Neural progenitor cell (in vitro differentiated cells): ENCODE measurements at regions not wholly inside any gene's neighbourhood (a gene's known extent, or its start where the extent isn't known, plus 50 kb on each side); places are given as distances from the start of the nearest gene placed in this dataset.

Experiments
- DNase-seq: peaks from one replicate; pipeline ENCODE4 v3.0.0-alpha.2; 2016; ENCODE audit warnings: low spot score
- H2AFZ ChIP-seq: fragments of 200-600 bp; sonication (generic); replicated peaks from 2 replicates; pipeline ENCODE4 v1.6.1; 2016; ENCODE audit warnings: antibody characterized with exemption
- H3F3A ChIP-seq: fragments of 200-600 bp; sonication (generic); 2 replicates; pipeline ENCODE4 v1.6.1; 2016; ENCODE audit warnings: antibody characterized with exemption, low read depth
- H3K27ac ChIP-seq: fragments of 200-600 bp; sonication (generic); 2 replicates; pipeline ENCODE4 v1.5.1; 2016; ENCODE audit warnings: mild to moderate bottlenecking
- H3K27me3 ChIP-seq: fragments of 200-600 bp; sonication (generic); 2 replicates; pipeline ENCODE4 v1.6.1; 2016; ENCODE audit warnings: mild to moderate bottlenecking, moderate library complexity
- H3K36me3 ChIP-seq: fragments of 200-600 bp; sonication (generic); 2 replicates; pipeline ENCODE4 v1.5.1; 2016
- H3K4me1 ChIP-seq: fragments of 200-600 bp; sonication (generic); 2 replicates; pipeline ENCODE4 v1.6.1; 2016; ENCODE audit warnings: mixed run types
- H3K4me2 ChIP-seq: fragments of 200-600 bp; sonication (generic); 2 replicates; pipeline ENCODE4 v1.6.1; 2016
- H3K4me3 ChIP-seq: fragments of 200-600 bp; sonication (generic); 2 replicates; pipeline ENCODE4 v1.5.1; 2016
- H3K79me2 ChIP-seq: fragments of 200-600 bp; sonication (generic); 2 replicates; pipeline ENCODE4 v1.6.1; 2016; ENCODE audit warnings: low read depth
- H3K9ac ChIP-seq: fragments of 200-600 bp; sonication (generic); 2 replicates; pipeline ENCODE4 v1.6.1; 2016
- H3K9me3 ChIP-seq: fragments of 200-600 bp; sonication (generic); 2 replicates; pipeline ENCODE4 v1.5.1; 2016; ENCODE audit warnings: low read depth
- H4K20me1 ChIP-seq: fragments of 200-600 bp; sonication (generic); 2 replicates; pipeline ENCODE4 v1.6.1; 2016; ENCODE audit warnings: low read depth
- H3K27ac Mint-ChIP-seq: 3 replicates; pipeline ENCODE4 v1.8.0; 2021; ENCODE audit warnings: mixed read lengths
- H3K27me3 Mint-ChIP-seq: 2 replicates; pipeline ENCODE4 v1.8.0; 2022; ENCODE audit warnings: low read depth, mild to moderate bottlenecking, inconsistent platforms, moderate library complexity, mixed read lengths; ENCODE audit not compliant: insufficient read depth
- H3K36me3 Mint-ChIP-seq: 3 replicates; pipeline ENCODE4 v1.8.0; 2021; ENCODE audit warnings: mixed read lengths
- H3K4me1 Mint-ChIP-seq: 3 replicates; pipeline ENCODE4 v1.8.0; 2021; ENCODE audit warnings: mixed read lengths
- H3K4me3 Mint-ChIP-seq: 3 replicates; pipeline ENCODE4 v1.8.0; 2021; ENCODE audit warnings: mild to moderate bottlenecking, moderate library complexity, mixed read lengths
- H3K9me3 Mint-ChIP-seq: 3 replicates; pipeline ENCODE4 v1.8.0; 2020; ENCODE audit warnings: mixed read lengths
- EZH2 ChIP-seq: fragments of 200-600 bp; sonication (generic); IDR thresholded peaks from 2 replicates; pipeline ENCODE4 v1.6.1; 2017; ENCODE audit warnings: antibody characterized with exemption, mild to moderate bottlenecking, moderate library complexity
- EZH2phosphoT487 ChIP-seq: fragments of 200-600 bp; sonication (generic); IDR thresholded peaks from 2 replicates; pipeline ENCODE4 v1.6.1; 2017; ENCODE audit warnings: antibody characterized with exemption
- TF ChIP-seq, protein P1 (sequence below): fragments of 200-600 bp; sonication (generic); IDR thresholded peaks from 2 replicates; pipeline ENCODE4 v1.5.1; 2017; ENCODE audit warnings: antibody characterized with exemption, mild to moderate bottlenecking

DNA sequence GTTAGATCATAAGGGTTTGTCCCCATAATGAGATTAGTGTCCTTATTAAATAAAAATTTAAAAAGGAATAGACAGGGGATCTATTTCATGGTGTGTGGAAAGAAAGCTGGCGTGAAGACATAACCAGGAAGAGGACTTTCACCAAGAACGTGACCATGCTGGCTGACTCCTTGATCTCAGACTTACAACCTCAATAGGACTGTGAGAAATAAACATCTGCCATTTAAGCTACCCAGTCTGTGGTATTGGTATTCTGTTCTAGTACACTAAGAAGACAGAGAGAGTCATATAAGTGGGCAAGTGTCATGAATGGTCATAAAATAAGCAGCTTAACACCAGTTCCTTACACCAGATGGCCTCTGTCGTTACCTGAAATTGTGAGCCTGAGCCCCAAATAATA, 259.4 kb upstream of the CCNG1 start:
- no peaks in the 10 kb centered on the region for H3K9me3 ChIP-seq
- peaks cover 11% of the 10 kb centered on the region for H3F3A ChIP-seq
- no peaks in the 10 kb centered on the region for H3K79me2 ChIP-seq
- no peaks in the 10 kb centered on the region for H3K9me3 Mint-ChIP-seq
- no peak overlapping the region for H3K27ac ChIP-seq
- no peak overlapping the region for H3K4me3 ChIP-seq
- DNase-seq = no peak
- H3K36me3 ChIP-seq = no peaks in the 10 kb centered on the region
- no peaks in the 10 kb centered on the region for H3K36me3 Mint-ChIP-seq
- H3K4me2 ChIP-seq = peak overlapping the region; percentile 5
- no peaks in the 10 kb centered on the region for H3K27me3 ChIP-seq
- no peaks in the 10 kb centered on the region for H4K20me1 ChIP-seq
- no peak overlapping the region for H3K4me3 Mint-ChIP-seq
- no peak overlapping the region for H3K9ac ChIP-seq
- peaks cover 5% of the 10 kb centered on the region for H3K4me1 Mint-ChIP-seq
- H2AFZ ChIP-seq = no peak overlapping the region
- peaks cover 5% of the 10 kb centered on the region for H3K27me3 Mint-ChIP-seq
- no peak for TF ChIP-seq EZH2
- TF ChIP-seq, protein P1, sequence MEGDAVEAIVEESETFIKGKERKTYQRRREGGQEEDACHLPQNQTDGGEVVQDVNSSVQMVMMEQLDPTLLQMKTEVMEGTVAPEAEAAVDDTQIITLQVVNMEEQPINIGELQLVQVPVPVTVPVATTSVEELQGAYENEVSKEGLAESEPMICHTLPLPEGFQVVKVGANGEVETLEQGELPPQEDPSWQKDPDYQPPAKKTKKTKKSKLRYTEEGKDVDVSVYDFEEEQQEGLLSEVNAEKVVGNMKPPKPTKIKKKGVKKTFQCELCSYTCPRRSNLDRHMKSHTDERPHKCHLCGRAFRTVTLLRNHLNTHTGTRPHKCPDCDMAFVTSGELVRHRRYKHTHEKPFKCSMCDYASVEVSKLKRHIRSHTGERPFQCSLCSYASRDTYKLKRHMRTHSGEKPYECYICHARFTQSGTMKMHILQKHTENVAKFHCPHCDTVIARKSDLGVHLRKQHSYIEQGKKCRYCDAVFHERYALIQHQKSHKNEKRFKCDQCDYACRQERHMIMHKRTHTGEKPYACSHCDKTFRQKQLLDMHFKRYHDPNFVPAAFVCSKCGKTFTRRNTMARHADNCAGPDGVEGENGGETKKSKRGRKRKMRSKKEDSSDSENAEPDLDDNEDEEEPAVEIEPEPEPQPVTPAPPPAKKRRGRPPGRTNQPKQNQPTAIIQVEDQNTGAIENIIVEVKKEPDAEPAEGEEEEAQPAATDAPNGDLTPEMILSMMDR = no peak
- no peak for TF ChIP-seq EZH2phosphoT487
- H3K27ac Mint-ChIP-seq = no peak overlapping the region
- H3K4me1 ChIP-seq = peaks cover 20% of the 10 kb centered on the region

DNA sequence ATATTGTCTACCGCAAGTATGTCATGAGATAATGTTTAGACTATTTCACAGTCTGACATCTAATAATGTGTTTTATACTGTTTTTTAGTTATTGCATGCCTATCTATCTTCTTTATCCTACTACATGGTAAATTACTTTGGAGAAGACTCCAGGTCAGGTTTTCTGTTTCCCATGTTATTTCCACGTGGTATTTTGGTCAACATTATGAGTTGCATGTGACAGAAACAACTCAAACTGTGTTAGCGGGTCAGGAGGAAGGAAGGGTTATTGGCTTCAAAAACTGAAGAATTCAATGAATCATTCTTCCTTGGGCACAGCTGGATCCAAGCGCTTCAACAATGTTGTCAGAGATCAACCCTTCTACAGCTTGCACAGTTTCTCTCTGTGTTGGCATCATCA, 252.1 kb upstream of the CCNG1 start:
- TF ChIP-seq, protein P1 = no peak
- TF ChIP-seq EZH2 (no peak), EZH2phosphoT487 (no peak)
- Histone ChIP-seq H3K4me3 (no peak overlapping the region), H3K4me1 (no peaks in the 10 kb centered on the region), H3K27me3 (no peaks in the 10 kb centered on the region), H4K20me1 (no peaks in the 10 kb centered on the region), H3K9me3 (no peaks in the 10 kb centered on the region), H3K4me2 (no peak overlapping the region), H3K36me3 (no peaks in the 10 kb centered on the region), H2AFZ (no peak overlapping the region), H3K9ac (no peak overlapping the region), H3F3A (no peaks in the 10 kb centered on the region), H3K27ac (no peak overlapping the region), H3K79me2 (no peaks in the 10 kb centered on the region)
- H3K27me3 Mint-ChIP-seq = peaks cover 4% of the 10 kb centered on the region
- H3K36me3 Mint-ChIP-seq = no peaks in the 10 kb centered on the region
- DNase-seq = no peak
- peaks cover 10% of the 10 kb centered on the region for H3K9me3 Mint-ChIP-seq
- H3K27ac Mint-ChIP-seq = no peak overlapping the region
- H3K4me3 Mint-ChIP-seq = no peak overlapping the region
- no peaks in the 10 kb centered on the region for H3K4me1 Mint-ChIP-seq

DNA sequence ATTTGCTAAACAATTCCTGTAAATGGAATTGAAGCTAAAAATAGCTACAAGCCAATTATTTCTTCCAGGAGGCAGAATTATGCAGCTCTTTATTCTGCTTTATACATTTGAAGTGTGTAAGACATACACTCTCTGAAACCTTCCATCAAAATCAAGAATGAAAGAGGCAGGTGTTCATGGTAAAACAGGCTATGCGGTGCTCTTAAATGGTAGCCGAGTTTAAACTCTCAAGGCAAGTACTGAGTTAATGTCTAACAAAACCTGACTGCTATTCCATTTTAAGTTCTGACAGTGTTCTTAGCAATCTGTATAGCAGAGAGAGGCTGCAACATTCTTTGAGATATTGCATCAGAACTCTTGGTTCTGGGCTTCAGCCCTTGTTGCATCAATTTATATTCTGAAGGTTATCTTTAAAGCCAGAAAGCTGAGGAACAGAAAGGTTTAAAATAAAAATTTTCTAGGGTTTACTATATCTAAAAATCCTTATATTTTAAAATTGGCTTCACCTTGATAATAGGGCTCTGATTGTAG, 248.3 kb upstream of the CCNG1 start:
- Histone ChIP-seq H3K79me2 (no peaks in the 10 kb centered on the region), H3K4me1 (no peaks in the 10 kb centered on the region), H3K36me3 (no peaks in the 10 kb centered on the region), H4K20me1 (no peaks in the 10 kb centered on the region), H2AFZ (no peak overlapping the region), H3K9me3 (no peaks in the 10 kb centered on the region), H3K27me3 (no peaks in the 10 kb centered on the region), H3K4me3 (no peak overlapping the region), H3F3A (no peaks in the 10 kb centered on the region), H3K4me2 (no peak overlapping the region), H3K27ac (no peak overlapping the region), H3K9ac (no peak overlapping the region)
- H3K4me3 Mint-ChIP-seq = no peak overlapping the region
- no peak for TF ChIP-seq EZH2phosphoT487
- H3K36me3 Mint-ChIP-seq = no peaks in the 10 kb centered on the region
- DNase-seq = no peak
- H3K4me1 Mint-ChIP-seq = no peaks in the 10 kb centered on the region
- peaks cover 4% of the 10 kb centered on the region for H3K27me3 Mint-ChIP-seq
- H3K9me3 Mint-ChIP-seq = peaks cover 10% of the 10 kb centered on the region
- H3K27ac Mint-ChIP-seq = no peak overlapping the region

DNA sequence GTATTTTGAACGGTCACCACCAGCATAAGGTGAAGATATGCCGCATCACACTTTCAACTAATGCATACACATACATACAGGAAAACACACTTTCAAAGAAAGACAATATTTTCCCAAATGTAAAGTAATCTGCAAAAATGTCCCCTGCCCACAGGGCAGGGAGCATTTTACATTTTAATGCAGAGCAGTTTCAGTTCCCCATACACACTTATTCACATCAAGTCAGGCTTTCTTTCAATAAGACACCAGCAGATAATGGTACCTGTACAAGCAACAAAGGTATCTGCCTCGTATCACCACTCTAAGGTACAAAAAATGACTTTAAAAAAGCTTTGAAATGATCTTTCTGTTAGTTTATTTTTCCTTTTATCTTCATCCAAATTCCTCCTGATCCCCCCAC, 247.1 kb upstream of the CCNG1 start:
- Histone ChIP-seq H3K27me3 (no peaks in the 10 kb centered on the region), H3K9ac (no peak overlapping the region), H2AFZ (no peak overlapping the region), H3F3A (no peaks in the 10 kb centered on the region), H3K9me3 (no peaks in the 10 kb centered on the region), H3K27ac (no peak overlapping the region), H3K79me2 (no peaks in the 10 kb centered on the region), H3K4me1 (no peaks in the 10 kb centered on the region), H3K4me2 (no peak overlapping the region), H4K20me1 (no peaks in the 10 kb centered on the region), H3K4me3 (no peak overlapping the region), H3K36me3 (no peaks in the 10 kb centered on the region)
- no peaks in the 10 kb centered on the region for H3K4me1 Mint-ChIP-seq
- TF ChIP-seq EZH2phosphoT487 (no peak), EZH2 (no peak)
- TF ChIP-seq, protein P1 = no peak
- no peak overlapping the region for H3K27ac Mint-ChIP-seq
- peaks cover 8% of the 10 kb centered on the region for H3K9me3 Mint-ChIP-seq
- no peaks in the 10 kb centered on the region for H3K36me3 Mint-ChIP-seq
- H3K4me3 Mint-ChIP-seq = no peak overlapping the region
- H3K27me3 Mint-ChIP-seq = peaks cover 2% of the 10 kb centered on the region
- no peak for DNase-seq
